Activated CD8-positive, alpha-beta T cell treated with anti-CD3 and anti-CD28 coated beads for 36 hours (primary cell): ENCODE measurements at regions not wholly inside any gene's neighbourhood (a gene's known extent, or its start where the extent isn't known, plus 50 kb on each side); places are given as distances from the start of the nearest gene placed in this dataset.

ENCODE experiments used
- ATAC-seq: fragments of 200-7000 bp; cut with Tn5 transposase; one replicate; pipeline ENCODE4 v1.10.0; 2021; ENCODE audit warnings: mild to moderate bottlenecking, moderate library complexity
- CTCF ChIA-PET: fragments of 350-600 bp; sonication (Branson Sonifier 250); formaldehyde crosslinking; loops from one replicate; lab custom pipeline; 2021; ENCODE audit warnings: antibody characterized with exemption; lab: Charles Lee
- POLR2A ChIA-PET: fragments of 350-600 bp; sonication (Branson Sonifier 250); formaldehyde crosslinking; loops from one replicate; lab custom pipeline; 2021; ENCODE audit warnings: antibody characterized with exemption; lab: Charles Lee
- DNase-seq: peaks from one replicate; pipeline ENCODE4 v3.0.0-alpha.2; 2020
- H3K27ac Mint-ChIP-seq: one replicate; pipeline ENCODE4 v1.8.0; 2021; ENCODE audit warnings: mild to moderate bottlenecking, mixed read lengths
- H3K27me3 Mint-ChIP-seq: one replicate; pipeline ENCODE4 v1.8.0; 2021; ENCODE audit warnings: mixed read lengths
- H3K36me3 Mint-ChIP-seq: one replicate; pipeline ENCODE4 v1.8.0; 2021; ENCODE audit warnings: low read depth, mixed read lengths
- H3K4me1 Mint-ChIP-seq: one replicate; pipeline ENCODE4 v1.8.0; 2021; ENCODE audit warnings: low read depth, mixed read lengths
- H3K4me3 Mint-ChIP-seq: one replicate; pipeline ENCODE4 v1.8.0; 2021; ENCODE audit warnings: mild to moderate bottlenecking, moderate library complexity, mixed read lengths
- H3K9me3 Mint-ChIP-seq: one replicate; pipeline ENCODE4 v1.8.0; 2021; ENCODE audit warnings: mixed read lengths
- CTCF ChIP-seq: fragments of 200-600 bp; IDR thresholded peaks from one replicate; pipeline ENCODE4 v1.8.0; 2022; ENCODE audit warnings: antibody characterized with exemption, mild to moderate bottlenecking
- intact Hi-C: fragments of 100-400 bp; cut with micrococcal nuclease; formaldehyde crosslinking; loops from one replicate; pipeline ENCODE4 v1.10.0; 2022

GRCh38 chr15:99921101-99921500 lies 187.9 kb upstream of the LYSMD4 start:
- ChIA-PET CTCF (no interaction called here), POLR2A (no interaction called here)
- TF ChIP-seq CTCF, result no peak
- no peaks in the 10 kb centered on the region for H3K36me3 Mint-ChIP-seq
- H3K27ac Mint-ChIP-seq, result no peak overlapping the region
- ATAC-seq (no peak), DNase-seq (no peak)
- peaks cover 5% of the 10 kb centered on the region for H3K4me1 Mint-ChIP-seq
- peaks cover 28% of the 10 kb centered on the region for H3K27me3 Mint-ChIP-seq
- no peaks in the 10 kb centered on the region for H3K9me3 Mint-ChIP-seq
- H3K4me3 Mint-ChIP-seq, result no peak overlapping the region
- intact Hi-C loops, result no loop called here

GRCh38 chr15:99918072-99918471 lies 184.8 kb upstream of the LYSMD4 start:
- ATAC-seq, result no peak
- peaks cover 23% of the 10 kb centered on the region for H3K27me3 Mint-ChIP-seq
- H3K27ac Mint-ChIP-seq, result no peak overlapping the region
- ChIA-PET CTCF (no interaction called here), POLR2A (no interaction called here)
- no peak overlapping the region for H3K4me3 Mint-ChIP-seq
- DNase-seq, result no peak
- TF ChIP-seq CTCF, result no peak
- intact Hi-C loops, result no loop called here
- no peaks in the 10 kb centered on the region for H3K4me1 Mint-ChIP-seq
- no peaks in the 10 kb centered on the region for H3K36me3 Mint-ChIP-seq
- H3K9me3 Mint-ChIP-seq, result no peaks in the 10 kb centered on the region

- ChIA-PET CTCF (no interaction called here), POLR2A (no interaction called here)
- Mint-ChIP-seq H3K27ac (no peak overlapping the region), H3K4me3 (no peak overlapping the region), H3K27me3 (peaks cover 21% of the 10 kb centered on the region), H3K36me3 (no peaks in the 10 kb centered on the region), H3K4me1 (no peaks in the 10 kb centered on the region), H3K9me3 (no peaks in the 10 kb centered on the region)
- DNase-seq (no peak), ATAC-seq (no peak)
- intact Hi-C loops, result no loop called here
- no peak for TF ChIP-seq CTCF
These were observed 184.0 kb upstream of the LYSMD4 start for GRCh38 chr15:99917252-99917651.

DNA sequence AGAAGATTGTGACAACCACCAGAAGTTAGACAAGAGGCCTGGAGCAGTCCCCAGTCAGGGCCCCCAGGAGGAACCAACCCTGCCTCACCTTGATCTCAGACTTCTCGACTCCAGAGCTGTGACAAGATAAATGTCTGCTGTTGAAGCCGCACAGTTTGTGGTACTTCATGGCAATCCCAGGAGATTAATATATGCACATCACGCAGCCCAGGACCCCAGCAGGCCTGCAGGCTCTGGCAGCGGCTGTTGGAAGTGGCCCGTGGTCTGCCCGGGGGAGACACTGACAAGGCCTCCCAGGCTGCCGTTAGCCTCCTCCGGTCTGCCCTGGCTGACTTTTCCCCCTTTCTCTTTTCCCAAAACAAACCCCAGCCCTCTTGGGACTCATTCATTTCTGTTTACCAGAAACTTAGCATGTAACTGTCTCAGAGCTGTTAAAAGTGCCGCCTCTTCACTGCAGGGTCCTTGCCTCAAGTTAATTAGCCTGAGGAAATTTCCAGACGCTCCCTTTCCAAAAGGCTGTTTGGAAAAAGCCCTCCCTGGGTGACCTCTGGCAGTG lies 183.5 kb upstream of the LYSMD4 start:
- no peak for ATAC-seq
- H3K4me3 Mint-ChIP-seq, result no peak overlapping the region
- CTCF ChIA-PET, result no interaction called here

GRCh38 chr15:99914723-99915122 lies 181.5 kb upstream of the LYSMD4 start:
- no peak for TF ChIP-seq CTCF
- Mint-ChIP-seq H3K4me1 (peaks cover 2% of the 10 kb centered on the region), H3K27ac (no peak overlapping the region), H3K4me3 (no peak overlapping the region), H3K9me3 (no peaks in the 10 kb centered on the region), H3K36me3 (no peaks in the 10 kb centered on the region), H3K27me3 (peaks cover 10% of the 10 kb centered on the region)
- ATAC-seq (no peak), DNase-seq (no peak)
- POLR2A ChIA-PET, result interaction anchor here (1.4 kb wide), 1 partner anchor 11 kb away, joined by 4 read pairs; no protein-coding TSS in a partner anchor
- intact Hi-C loops, result no loop called here
- CTCF ChIA-PET, result interaction anchor here (0.9 kb wide), 1 partner anchor 11 kb away, joined by 3 read pairs; no protein-coding TSS in a partner anchor

More for the DNA sequence above, 183.5 kb upstream of the LYSMD4 start:
- Mint-ChIP-seq H3K4me1 (peaks cover 1% of the 10 kb centered on the region), H3K27ac (no peak overlapping the region), H3K36me3 (no peaks in the 10 kb centered on the region), H3K27me3 (peaks cover 18% of the 10 kb centered on the region), H3K9me3 (no peaks in the 10 kb centered on the region)
- intact Hi-C loops, result no loop called here
- POLR2A ChIA-PET, result no interaction called here
- TF ChIP-seq CTCF, result no peak
- no peak for DNase-seq
